Suppressor macrophage treated with lipopolysaccharide for 1 hour (primary cell): ENCODE measurements at regions not wholly inside any gene's neighbourhood (a gene's known extent, or its start where the extent isn't known, plus 50 kb on each side); places are given as distances from the start of the nearest gene placed in this dataset.
A peak's percentile ranks its signal among the peaks of the same experiment; 100 is the strongest.
"Not testable (repeated sequence)": the region's sequence is repeated elsewhere in the genome, so short reads cannot be mapped to it uniquely, and the experiment has no call there.

Experiments
- DNase-seq, 3 donors: peaks; one replicate each; pipeline ENCODE4 v3.0.0-alpha.2; 2020 to 2022

GRCh38 chrX:109880629-109881028, 122.3 kb upstream of the TMEM164 start:
- peak; percentile 78 to 89 (median 82) for DNase-seq

DNA sequence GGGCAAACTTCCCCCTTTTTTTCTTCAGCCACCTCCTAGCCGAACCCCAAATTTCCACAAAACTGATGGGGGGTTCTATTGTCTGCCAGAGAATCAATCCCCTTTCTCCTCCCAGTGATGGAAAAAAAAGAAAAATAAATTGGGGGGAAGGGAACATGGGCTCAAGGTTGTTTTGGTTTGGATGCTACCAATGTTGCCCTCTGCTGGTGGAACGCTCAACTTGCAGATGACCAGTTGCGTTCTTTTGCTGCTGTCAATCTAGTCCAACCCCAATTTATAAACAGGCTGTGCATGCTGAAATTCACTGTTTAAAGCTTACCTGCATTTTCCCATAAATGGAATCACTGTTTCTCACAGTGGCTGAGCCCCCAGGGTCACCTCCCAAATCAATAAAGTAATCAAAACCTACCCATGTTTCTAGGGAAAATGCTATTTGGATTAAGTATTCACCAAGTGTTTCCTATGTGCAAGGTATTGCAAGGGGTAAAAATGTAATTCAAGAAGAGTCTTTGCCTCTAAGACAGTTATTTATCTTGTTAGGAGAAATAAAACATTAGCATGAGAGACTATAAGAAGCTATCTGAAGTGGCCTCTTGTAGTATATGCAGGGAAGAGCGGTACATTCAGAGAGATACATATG, 116.7 kb upstream of the TMEM164 start:
- DNase-seq, result peak; percentile 54 to 65 (median 59)

DNA sequence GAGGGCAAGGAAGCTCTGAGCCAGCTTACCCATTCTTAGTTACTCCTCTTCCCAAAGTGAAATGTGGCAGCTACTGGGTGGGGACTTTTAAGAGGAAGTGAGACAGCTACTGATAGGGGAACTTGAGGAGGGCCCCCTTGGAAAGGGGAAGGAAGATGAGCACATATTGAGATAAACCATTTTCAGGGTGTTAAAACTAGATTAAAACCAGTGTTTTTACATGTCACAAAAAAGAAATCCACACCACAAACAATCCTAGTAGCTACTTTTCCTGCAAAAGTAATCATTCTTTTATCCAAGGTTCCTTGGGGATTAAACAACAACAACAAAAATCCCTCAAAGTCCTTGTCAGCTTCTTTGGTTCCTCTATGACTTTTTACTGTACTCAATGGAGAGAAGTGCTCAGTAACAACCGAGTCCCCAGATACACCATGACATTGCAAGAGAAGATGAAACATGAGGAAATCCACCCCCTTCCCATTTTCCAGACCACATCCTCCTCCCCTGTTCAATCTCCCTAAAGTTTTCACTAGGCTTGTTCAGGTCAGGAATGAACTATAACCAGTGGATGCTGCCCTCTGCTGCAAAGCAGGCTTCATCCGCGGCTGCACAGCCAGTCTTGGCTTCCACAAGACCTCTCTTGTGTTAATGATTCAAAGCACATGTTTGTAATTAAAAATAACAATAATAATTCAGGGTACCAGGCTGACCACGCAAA, 113.5 kb upstream of the TMEM164 start:
- peak; percentile 74 to 83 (median 77) for DNase-seq

DNA sequence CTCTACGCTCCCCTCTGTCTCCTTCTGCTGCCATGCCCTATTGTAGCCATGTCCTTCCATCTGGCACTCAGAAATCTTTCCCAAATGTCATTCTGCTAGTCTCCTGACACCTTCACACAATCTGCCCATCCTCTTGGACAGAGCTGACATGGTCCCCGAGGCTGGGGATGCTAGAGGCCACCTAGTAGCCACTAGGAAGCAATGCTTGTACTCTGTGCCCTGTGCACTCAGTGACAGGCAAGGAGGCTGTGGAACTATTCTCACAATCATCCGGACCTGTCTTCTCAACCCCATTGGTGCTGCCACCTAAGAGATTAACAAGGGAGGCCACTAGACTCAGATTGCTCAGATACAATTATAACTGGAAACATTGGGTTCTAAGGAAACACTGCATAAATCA, 112.6 kb upstream of the TMEM164 start:
- DNase-seq, result no peak

- peak; percentile 56 to 69 (median 67) for DNase-seq
Observed at GRCh38 chrX:109890910-109891502, 111.9 kb upstream of the TMEM164 start.

DNA sequence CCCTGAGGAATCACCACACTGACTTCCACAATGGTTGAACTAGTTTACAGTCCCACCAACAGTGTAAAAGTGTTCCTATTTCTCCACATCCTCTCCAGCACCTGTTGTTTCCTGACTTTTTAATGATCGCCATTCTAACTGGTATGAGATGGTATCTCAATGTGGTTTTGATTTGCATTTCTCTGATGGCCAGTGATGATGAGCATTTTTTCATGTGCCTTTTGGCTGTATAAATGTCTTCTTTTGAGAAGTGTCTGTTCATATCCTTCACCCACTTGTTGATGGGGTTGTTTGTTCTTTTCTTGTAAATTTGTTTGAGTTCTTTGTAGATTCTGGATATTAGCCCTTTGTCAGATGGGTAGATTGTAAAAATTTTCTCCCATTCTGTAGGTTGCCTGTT, 106.9 kb upstream of the TMEM164 start:
- DNase-seq, result not testable (repeated sequence)

DNA sequence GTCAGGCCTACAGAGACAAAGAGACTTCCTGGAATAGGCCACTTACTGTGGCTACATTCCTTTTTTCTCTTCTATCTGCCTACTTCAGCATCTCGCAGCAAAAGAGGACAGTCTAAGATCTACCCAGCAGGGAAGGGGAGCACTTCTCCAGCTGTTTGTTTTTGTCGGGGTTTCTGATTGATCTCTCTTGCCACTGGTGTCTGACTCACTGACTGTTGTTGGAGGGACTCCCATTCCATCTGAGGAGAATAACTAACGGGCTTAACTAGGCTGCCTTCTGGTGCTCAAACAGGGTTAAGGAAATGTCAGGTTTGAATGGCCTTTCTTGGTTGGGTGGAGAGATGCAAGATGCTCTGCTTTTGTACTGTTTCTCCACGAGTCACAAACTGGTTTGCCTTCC, 100.2 kb upstream of the TMEM164 start:
- DNase-seq, result no peak

DNA sequence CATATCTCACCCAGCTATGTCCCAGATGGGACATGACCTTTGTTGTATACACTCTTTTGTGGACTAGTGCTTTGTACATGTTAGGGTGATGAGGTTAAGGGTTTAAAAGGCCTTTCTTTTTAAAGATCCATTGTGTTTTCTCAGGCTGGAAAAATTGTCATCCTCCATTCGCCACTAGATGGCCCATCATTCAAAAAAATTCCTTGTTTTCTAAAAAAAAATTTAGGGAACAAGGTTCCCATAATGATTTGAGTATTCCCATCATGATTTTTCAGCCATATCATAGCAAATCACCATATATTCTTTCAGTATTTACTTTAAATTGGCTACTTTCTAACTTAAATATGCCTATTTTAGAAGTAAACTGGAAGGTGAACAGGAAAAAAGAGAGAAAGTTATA, 91.9 kb upstream of the TMEM164 start:
- peak in 2 of 3 donors; percentile 24 to 28 for DNase-seq

- DNase-seq, result not testable (repeated sequence)
Observed at GRCh38 chrX:109912993-109913392, 89.9 kb upstream of the TMEM164 start.

GRCh38 chrX:109914114-109914849, 88.6 kb upstream of the TMEM164 start:
- DNase-seq, result no peak

GRCh38 chrX:109918753-109919152, 84.2 kb upstream of the TMEM164 start:
- DNase-seq, result no peak

- DNase-seq, result no peak
Observed at GRCh38 chrX:109920325-109920724, 82.6 kb upstream of the TMEM164 start.

GRCh38 chrX:109920868-109921267, 82.0 kb upstream of the TMEM164 start:
- no peak for DNase-seq

DNA sequence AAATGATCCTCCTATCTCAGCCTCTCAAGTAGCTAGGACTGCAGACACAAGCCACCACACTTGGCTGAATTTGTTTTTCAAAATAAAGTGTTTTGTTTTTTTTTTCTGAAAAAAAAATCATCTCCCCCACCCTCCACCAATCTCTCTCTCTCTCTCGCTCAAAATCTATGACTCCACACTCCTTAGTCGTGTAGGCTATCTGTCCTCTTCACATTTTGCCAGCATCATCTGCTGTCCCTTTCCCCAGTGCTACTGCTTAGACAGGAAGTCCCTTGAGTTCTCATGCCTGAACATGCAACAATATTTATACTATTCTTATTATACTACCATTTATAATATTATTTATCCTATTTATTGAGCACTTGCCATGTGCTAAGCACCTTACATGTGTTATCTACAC, 80.7 kb upstream of the TMEM164 start:
- DNase-seq, result no peak

- not testable (repeated sequence) for DNase-seq
Observed at GRCh38 chrX:109925003-109925402, 77.9 kb upstream of the TMEM164 start.

DNA sequence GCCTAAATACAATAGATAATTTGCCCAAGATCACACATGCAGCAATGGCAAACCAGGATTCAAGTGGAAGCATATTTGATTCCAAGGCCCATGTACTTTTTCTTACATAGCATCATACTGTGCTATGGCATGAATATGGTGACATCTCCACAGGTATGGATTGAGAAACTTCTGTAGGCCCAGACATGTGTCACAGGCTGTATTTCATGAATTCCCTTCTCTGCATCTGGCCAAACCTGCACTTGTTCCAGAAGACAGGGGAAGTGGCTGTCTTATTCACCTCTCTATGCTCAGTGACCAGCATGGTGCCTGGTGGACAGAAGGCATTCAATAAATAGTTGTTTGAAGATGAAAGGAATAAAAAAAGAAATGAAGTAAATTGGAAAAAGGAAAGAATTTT, 77.3 kb upstream of the TMEM164 start:
- no peak for DNase-seq

- DNase-seq, result no peak
Observed at GRCh38 chrX:109926118-109926517, 76.8 kb upstream of the TMEM164 start.

DNA sequence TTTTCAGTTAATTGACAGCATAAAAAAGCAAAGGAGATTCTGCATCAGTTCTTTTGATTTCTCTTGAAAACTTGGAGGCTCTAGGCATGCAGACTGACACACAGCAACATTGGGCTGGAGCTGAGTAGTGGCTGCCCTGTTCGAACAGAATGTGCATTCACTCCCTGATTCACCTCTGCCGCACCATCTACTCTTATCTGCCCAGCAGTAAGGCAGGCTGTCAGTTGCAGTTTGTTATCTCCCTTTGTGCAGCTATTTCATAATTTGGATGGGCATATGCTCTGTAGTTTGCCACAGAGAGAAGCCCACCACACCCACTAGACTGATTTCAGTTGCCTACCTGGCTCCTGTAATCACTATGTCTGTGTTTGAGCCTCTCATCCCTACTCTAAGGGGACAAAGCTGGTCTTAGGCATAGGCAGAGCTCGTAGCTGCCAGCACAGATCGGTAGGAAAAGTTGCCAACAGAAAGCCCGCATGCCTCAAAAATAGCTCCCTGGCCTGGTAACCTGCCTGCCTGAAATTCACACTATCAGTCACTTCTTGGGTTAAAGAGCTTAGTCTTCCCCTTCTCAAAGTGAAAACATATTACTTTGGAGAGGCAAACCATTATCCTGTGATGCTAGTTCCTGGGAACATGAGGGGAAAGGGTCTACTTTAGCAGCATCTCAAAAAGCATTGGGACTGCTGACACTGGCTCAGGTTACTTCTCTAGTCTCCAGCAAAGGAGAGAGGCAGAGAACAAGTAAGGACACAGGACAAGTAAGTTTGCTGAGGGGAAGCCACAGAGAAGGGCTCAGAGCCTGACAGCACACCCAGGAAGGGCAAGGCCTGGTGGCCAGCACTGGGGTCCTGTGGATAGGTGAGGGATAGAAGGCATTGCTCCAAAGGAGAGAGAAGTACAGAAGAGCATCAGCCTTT, 75.9 kb upstream of the TMEM164 start:
- no peak for DNase-seq

DNA sequence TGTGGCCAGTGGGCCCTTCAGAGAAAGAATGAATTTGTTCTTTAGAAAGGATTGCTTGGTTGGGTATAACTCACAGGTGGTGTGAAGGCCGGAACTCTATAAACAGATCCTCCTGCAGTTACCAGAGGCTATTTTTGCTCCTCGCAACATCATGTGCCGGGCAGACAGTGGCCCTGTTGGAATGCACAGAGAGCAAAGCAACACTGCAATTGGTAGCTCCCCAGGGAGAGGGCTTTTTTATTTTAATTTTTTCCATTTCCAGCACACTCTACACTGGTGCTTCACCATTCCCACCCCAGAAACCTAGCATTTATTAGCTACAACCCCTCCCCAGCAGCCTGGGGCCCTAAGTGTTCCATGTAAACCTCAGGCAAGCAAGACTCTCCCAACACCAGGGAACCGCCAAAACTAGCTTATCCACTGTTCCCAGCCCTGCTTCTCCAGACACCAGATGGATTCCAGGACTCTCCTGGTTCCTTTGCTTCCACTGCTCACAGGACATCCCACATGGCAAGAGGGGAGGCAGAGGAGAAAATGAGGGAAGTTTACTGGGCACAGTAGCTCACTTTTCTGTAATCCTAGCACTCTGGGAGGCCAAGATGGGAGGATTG, 75.1 kb upstream of the TMEM164 start:
- DNase-seq, result no peak

- DNase-seq, result no peak
Observed at GRCh38 chrX:109928596-109929335, 74.1 kb upstream of the TMEM164 start.

- no peak for DNase-seq
Observed at GRCh38 chrX:109931677-109932076, 71.2 kb upstream of the TMEM164 start.
